ENCODE measurements at regions not wholly inside any gene's neighbourhood (a gene's known extent, or its start where the extent isn't known, plus 50 kb on each side); places are given as distances from the start of the nearest gene placed in this dataset.
A peak's percentile ranks its signal among the peaks of the same experiment; 100 is the strongest.

DNA sequence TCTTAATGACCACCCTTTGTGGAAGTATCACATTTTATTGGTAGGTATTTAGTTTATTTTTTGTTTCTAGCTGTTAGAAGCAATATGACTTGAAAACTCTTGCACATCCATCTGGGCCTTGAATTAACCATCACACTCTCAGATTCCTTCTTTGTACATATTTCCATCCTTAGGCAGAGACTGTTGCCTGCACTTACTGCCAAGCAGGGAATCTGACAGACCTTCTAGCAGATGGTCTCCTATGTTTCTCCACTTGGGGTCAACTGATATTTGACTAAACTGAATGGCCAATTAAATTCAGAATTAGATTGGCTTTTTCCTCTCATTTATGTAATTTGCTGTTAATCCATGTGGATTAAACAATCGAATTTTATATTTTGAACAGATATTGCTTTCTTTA is 324.9 kb upstream of the TGFBR2 start:
- no peaks in the 10 kb centered on the region for H3K9me3 ChIP-seq
- H3K27me3 ChIP-seq (replicated peaks; ENCODE audit: insufficient read depth): no peaks in the 10 kb centered on the region
- no peak for ATAC-seq (ENCODE audit: insufficient number of reproducible peaks, low FRiP score, low read depth)
- H3K4me1 ChIP-seq (ENCODE audit: control insufficient read depth in 1 of 2, low read depth in 2 of 2): peaks cover 13 to 41% of the 10 kb centered on the region in 2 donors
- no peak overlapping the region for H3K27ac ChIP-seq
- no peak for DNase-seq (ENCODE audit: low spot score)
- H3K36me3 ChIP-seq: no peaks in the 10 kb centered on the region
- no peak overlapping the region for H3K4me3 ChIP-seq
- TF ChIP-seq, protein P1, sequence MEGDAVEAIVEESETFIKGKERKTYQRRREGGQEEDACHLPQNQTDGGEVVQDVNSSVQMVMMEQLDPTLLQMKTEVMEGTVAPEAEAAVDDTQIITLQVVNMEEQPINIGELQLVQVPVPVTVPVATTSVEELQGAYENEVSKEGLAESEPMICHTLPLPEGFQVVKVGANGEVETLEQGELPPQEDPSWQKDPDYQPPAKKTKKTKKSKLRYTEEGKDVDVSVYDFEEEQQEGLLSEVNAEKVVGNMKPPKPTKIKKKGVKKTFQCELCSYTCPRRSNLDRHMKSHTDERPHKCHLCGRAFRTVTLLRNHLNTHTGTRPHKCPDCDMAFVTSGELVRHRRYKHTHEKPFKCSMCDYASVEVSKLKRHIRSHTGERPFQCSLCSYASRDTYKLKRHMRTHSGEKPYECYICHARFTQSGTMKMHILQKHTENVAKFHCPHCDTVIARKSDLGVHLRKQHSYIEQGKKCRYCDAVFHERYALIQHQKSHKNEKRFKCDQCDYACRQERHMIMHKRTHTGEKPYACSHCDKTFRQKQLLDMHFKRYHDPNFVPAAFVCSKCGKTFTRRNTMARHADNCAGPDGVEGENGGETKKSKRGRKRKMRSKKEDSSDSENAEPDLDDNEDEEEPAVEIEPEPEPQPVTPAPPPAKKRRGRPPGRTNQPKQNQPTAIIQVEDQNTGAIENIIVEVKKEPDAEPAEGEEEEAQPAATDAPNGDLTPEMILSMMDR (IDR thresholded peaks at IDR 0.05): no peak

DNA sequence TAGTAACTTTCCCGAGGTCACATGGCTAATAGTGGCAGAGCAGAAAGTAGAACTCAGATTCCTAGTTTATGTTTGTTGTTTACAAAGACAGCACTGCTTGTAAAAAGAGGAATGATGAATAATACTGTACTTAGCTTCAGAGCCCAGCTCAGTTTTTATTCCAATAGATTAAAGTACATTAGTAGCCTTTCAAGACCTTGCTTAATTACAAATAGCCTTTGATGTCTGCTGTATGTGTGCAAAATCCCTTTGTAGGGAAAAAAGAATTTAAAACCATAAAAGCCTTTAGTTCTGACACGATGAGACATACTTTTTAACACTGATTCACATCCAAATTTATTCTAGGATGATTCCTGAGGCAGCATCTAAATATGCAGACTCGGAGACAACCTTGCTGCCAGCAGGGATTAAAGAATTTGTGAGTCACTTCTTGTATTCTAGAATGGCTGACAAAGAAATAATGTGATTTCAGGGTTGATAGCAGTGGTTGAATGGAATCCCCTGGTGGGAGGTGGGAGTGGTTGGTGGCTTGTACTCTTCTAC is 324.2 kb upstream of the TGFBR2 start:
- Histone ChIP-seq H3K4me1 (ENCODE audit: control insufficient read depth in 1 of 2, low read depth in 2 of 2) (peaks cover 16 to 46% of the 10 kb centered on the region in 2 donors), H3K27me3 (replicated peaks; ENCODE audit: insufficient read depth) (no peaks in the 10 kb centered on the region), H3K4me3 (no peak overlapping the region), H3K9me3 (no peaks in the 10 kb centered on the region), H3K27ac (no peak overlapping the region), H3K36me3 (no peaks in the 10 kb centered on the region)
- ATAC-seq (ENCODE audit: insufficient number of reproducible peaks, low FRiP score, low read depth) (no peak), DNase-seq (ENCODE audit: low spot score) (peak; percentile 6)
- TF ChIP-seq, protein P1 (IDR thresholded peaks at IDR 0.05): no peak

DNA sequence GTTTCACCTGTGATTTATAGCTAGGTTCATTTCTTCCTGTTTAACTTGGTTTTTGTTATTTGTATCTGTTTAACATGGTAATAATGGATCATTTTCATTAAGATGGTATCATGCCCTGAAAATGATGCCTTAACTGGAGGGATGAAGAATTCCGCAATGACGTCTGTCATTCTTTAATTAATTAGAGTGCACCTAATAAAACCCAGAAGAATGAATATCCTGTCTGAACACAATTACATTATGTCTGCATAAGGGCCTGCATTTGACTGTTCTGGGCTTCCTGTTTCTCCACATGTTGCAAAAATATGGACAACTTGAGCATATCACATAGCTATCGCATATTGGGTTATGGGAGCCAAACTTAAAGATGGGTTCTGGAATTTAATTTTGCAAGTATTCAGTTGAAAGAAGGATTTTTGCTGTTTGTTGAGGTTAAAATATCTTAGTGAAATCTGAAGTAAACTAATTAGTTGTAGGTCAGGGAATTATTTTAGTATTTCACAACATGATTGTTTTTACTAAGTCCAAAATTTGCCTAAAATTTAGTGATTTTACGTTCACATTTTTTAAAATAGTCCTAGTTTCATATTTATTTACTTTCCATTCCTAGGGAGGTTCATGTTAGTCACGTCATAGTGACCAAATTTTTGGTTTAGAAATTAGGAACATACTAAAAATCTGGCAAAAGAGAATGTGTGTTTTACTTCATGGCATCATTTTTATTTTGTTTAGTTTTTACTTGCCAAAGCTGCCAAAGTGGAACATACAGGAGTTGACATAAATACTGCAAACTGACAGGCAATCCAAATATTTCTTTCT is 321.0 kb upstream of the TGFBR2 start:
- TF ChIP-seq, protein P1 (IDR thresholded peaks at IDR 0.05): no peak
- Histone ChIP-seq H3K4me1 (ENCODE audit: control insufficient read depth in 1 of 2, low read depth in 2 of 2) (peaks cover 22 to 47% of the 10 kb centered on the region in 2 donors), H3K27me3 (replicated peaks; ENCODE audit: insufficient read depth) (no peaks in the 10 kb centered on the region), H3K27ac (peak overlapping the region; percentile 40 to 53), H3K9me3 (no peaks in the 10 kb centered on the region), H3K36me3 (no peaks in the 10 kb centered on the region), H3K4me3 (no peak overlapping the region)
- peak; percentile 25 for ATAC-seq (ENCODE audit: insufficient number of reproducible peaks, low FRiP score, low read depth)
- DNase-seq (ENCODE audit: low spot score): no peak

DNA sequence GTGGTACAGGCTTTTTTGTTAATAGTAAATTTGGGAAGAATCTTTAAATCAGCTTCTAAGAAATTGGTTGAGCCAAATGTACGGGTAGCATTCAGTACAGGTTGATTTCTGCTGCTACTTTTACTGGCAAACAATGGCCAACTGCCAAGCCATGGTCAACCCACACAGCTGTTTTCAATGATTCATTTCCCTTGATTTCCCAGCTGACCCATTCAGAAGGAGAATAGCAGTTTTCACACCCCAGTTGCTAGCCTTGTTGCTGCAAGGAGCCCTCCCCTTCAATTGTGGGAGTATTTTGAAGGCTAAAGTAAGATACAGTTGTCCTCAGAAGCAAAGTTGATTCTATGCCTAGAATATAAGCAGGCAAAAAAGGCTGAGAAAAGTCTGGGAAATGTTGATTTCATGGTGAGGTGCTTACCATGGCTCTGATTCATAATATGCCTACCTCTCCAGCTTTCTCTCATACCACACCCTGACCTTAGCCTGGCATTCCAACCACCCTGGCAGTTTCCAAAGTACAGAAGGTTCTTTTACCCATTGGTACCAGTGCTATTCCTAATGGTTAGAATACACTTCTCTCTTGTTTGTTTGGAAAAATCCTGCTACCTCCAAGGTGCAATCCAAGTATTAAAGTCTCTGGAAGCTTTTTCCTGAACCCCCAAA is 320.3 kb upstream of the TGFBR2 start:
- no peak overlapping the region for H3K4me3 ChIP-seq
- H3K36me3 ChIP-seq: no peaks in the 10 kb centered on the region
- peaks cover 22 to 45% of the 10 kb centered on the region in 2 donors for H3K4me1 ChIP-seq (ENCODE audit: control insufficient read depth in 1 of 2, low read depth in 2 of 2)
- H3K9me3 ChIP-seq: no peaks in the 10 kb centered on the region
- ATAC-seq (ENCODE audit: insufficient number of reproducible peaks, low FRiP score, low read depth): peak; percentile 80
- peak; percentile 61 for DNase-seq (ENCODE audit: low spot score)
- TF ChIP-seq, protein P1 (IDR thresholded peaks at IDR 0.05): no peak
- no peaks in the 10 kb centered on the region for H3K27me3 ChIP-seq (replicated peaks; ENCODE audit: insufficient read depth)
- peak overlapping the region; percentile 40 to 53 for H3K27ac ChIP-seq

DNA sequence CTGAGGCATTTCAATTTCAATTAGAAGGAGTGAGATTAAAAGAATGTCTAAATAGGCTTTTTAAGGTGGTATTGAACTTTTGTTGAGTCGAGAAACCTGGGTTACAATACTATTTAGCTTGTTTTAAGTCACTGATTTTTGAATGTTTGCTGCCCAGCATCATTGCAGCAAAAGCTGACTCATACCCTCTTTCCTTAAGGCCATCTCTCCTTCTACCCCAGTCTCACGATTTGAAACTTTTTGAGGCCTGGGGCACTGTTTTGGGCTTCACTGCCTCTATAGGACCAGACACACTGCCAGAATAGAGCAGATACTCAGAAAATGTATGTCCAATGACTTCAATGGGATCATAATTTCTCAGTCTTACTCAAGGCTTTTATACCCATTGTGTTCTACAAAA is 319.6 kb upstream of the TGFBR2 start:
- no peaks in the 10 kb centered on the region for H3K27me3 ChIP-seq (replicated peaks; ENCODE audit: insufficient read depth)
- DNase-seq (ENCODE audit: low spot score) (no peak), ATAC-seq (ENCODE audit: insufficient number of reproducible peaks, low FRiP score, low read depth) (no peak)
- peak overlapping the region; percentile 40 to 53 for H3K27ac ChIP-seq
- H3K9me3 ChIP-seq: no peaks in the 10 kb centered on the region
- no peak overlapping the region for H3K4me3 ChIP-seq
- H3K36me3 ChIP-seq: no peaks in the 10 kb centered on the region
- TF ChIP-seq, protein P1 (IDR thresholded peaks at IDR 0.05): no peak
- H3K4me1 ChIP-seq (ENCODE audit: control insufficient read depth in 1 of 2, low read depth in 2 of 2): peaks cover 22 to 45% of the 10 kb centered on the region in 2 donors

Data from thoracic aorta (tissue), 2 donors.